PFSK-1 (cell line): ENCODE measurements at regions not wholly inside any gene's neighbourhood (a gene's known extent, or its start where the extent isn't known, plus 50 kb on each side); places are given as distances from the start of the nearest gene placed in this dataset.

ENCODE experiments used
- POLR2AphosphoS5 ChIP-seq: IDR thresholded peaks from 2 replicates; pipeline ENCODE4 v1.6.1; 2012; ENCODE audit warnings: low read depth, mild to moderate bottlenecking, control low read depth, low read length, moderate library complexity
- REST ChIP-seq, 2 experiments: IDR thresholded peaks; 2 replicates each; pipeline versions ENCODE4 v1.6.1 to v1.8.0; 2011 to 2012; ENCODE audit warnings: low read depth in 2 of 2, low read length in 2 of 2, control low read depth in 1 of 2, inconsistent platforms in 1 of 2, mild to moderate bottlenecking in 1 of 2, moderate library complexity in 1 of 2; ENCODE audit not compliant: insufficient read depth in 1 of 2
- SIN3A ChIP-seq: IDR thresholded peaks from 2 replicates; pipeline ENCODE4 v1.6.1; 2012; ENCODE audit warnings: mild to moderate bottlenecking, low read length, moderate library complexity, borderline replicate concordance; ENCODE audit not compliant: insufficient read depth
- TAF1 ChIP-seq: IDR thresholded peaks from 2 replicates; pipeline ENCODE4 v1.6.1; 2012; ENCODE audit warnings: low read length, control low read depth, borderline replicate concordance; ENCODE audit not compliant: insufficient read depth

DNA sequence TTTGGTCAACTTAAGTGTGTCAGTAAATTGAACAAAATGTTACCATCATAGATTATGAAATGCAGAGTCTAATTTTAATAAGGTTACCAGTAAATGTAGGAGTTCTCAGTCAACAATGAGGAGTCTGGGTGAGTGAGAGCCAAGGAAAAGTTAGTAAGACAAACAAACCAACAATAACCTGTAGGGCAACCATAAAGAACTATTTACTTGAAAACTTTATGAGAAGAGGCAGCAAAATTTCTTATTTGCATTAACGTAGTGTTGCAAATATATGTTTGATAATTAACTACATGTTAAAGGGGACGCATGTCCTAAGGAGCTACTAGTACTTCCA lies 131.1 kb upstream of the SOX4 start:
- TF ChIP-seq SIN3A (no peak), POLR2AphosphoS5 (no peak), REST (IDR thresholded peaks at IDR 0.05; ENCODE audit: insufficient read depth in 1 of 2, low read depth in 2 of 2, low read length in 2 of 2) (no peak), TAF1 (no peak)
